Effector CD4-positive, alpha-beta T cell (primary cell): ENCODE measurements at regions not wholly inside any gene's neighbourhood (a gene's known extent, or its start where the extent isn't known, plus 50 kb on each side); places are given as distances from the start of the nearest gene placed in this dataset.

ENCODE experiments used
- DNase-seq: peaks from one replicate; pipeline ENCODE4 v3.0.0-alpha.2; 2020

DNA sequence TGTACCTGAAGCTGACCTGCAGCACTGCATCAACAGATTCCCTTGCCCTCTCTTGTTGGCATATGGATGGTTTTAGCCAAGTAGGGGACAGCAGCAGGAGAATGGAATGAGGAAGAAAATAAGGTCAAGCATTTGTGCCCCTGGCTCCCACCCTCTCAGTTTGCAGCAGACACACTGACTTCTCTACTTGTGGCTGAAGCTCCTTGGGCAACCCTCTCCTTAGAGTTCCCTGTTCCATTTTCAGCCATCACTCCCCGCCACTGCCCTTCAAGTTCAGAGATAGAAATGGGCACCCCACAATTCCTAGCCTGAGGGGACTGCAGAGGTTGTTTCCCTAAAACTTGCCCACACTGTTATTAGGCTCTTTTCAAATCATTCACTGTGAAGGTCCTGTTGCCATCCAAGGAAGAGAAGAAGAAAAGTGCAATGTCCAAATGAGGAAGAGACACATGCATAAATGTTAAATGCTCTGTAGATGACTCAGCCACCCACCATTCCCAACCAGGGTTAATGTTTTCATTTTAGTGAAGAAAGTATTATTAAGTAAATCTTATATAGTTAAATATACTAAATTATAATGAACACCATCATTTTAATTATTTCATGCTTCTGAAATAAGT, 295.9 kb upstream of the UBE2E2 start:
- DNase-seq: no peak

GRCh38 chr3:22907796-22908195, 295.3 kb upstream of the UBE2E2 start:
- DNase-seq: no peak

GRCh38 chr3:22908989-22909507, 294.1 kb upstream of the UBE2E2 start:
- no peak for DNase-seq

GRCh38 chr3:22916933-22917332, 286.2 kb upstream of the UBE2E2 start:
- DNase-seq: no peak

DNA sequence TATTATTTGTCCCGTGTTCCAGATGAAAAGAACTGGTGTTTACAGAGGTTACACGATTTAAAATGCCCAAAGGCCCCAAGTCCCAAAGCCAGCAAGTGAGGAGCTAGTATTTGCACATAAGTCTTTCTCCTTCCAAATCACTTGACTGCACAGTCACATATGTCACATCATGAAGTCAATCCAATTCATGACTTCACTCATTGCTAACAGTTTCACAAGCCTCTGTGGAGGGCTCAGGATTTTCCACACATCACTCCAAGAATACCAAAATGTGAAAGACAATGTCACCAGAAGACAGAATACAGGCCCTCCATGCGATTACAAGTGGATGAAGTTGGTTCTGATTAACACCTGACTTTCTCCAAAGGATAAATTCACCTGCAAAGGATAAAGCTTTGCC, 283.1 kb upstream of the UBE2E2 start:
- DNase-seq: no peak

GRCh38 chr3:22922317-22922716, 280.8 kb upstream of the UBE2E2 start:
- DNase-seq: no peak

GRCh38 chr3:22923711-22924110, 279.4 kb upstream of the UBE2E2 start:
- no peak for DNase-seq

DNA sequence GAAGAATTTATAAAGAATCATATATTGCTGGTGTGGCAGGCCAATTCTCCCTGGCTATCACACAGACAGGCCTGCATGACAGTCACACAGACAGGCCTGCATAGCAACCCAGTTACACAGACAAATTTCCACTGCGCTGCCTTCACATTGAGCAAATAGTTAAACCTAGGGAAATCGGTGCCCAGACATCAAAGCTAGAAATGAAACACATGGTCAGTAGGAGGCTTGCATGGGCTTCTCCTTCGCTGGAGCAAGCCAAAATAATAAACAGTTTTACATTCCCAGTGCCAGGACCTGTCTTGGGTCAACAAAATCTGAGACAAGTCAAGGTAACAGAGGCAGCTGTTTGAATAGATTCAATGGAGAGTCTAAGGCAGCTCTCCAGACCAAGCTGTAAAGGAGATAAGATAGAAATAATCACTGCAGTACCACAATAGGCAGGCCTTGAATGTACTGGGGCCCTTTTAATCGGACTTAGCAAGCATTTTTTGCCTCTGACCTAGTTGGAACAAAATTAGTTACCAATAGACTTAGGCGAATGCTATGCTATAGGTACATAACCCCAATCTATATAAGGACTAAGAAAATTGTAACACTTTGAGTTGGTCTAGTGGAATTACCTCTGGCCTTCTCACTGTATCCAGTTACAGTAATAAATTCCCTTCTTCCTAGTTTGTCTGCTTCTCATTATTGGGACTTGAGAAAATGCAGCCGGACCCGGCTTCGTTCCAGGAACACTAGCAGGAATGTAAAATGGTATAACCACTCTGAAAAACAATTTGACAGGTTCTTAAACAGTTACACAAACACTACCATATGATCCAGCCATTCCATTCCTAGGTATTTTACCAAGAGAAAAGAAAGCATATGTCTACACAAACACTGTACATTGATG, 274.7 kb upstream of the UBE2E2 start:
- no peak for DNase-seq

GRCh38 chr3:22933051-22933840, 269.9 kb upstream of the UBE2E2 start:
- no peak for DNase-seq

DNA sequence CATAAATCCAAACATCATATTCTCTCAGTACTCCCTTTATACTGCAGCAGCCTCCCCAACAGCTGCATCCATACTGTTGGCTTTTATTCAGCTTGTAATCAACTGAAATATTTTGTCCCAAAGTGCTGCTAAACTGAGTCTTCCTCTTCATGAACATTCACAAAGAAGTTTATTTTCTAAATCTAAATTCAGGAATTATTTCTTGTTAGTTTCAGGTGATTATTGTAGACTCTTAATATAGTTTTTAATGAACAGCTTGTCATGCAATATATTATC, 269.3 kb upstream of the UBE2E2 start:
- DNase-seq: no peak

- DNase-seq: no peak
These were observed 268.1 kb upstream of the UBE2E2 start for GRCh38 chr3:22935040-22935439.

DNA sequence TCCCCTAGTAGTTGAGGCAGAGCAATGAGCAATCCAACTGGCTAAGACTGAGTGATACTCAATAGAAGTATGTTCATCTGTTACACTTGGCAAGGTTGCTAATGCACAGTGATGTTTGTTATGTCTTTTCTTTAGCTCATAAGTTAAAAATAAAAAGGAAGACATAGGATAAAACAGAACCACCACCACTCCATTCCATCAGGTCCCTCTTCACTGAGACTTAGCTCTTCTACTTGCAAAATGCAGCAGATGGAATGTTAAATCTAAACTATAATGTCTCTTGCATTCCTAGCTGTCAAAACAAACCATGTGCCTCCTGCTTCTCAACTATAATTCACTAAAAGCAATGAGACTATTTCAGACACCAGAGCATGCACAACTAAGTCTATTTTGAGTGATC, 265.6 kb upstream of the UBE2E2 start:
- DNase-seq: no peak

DNA sequence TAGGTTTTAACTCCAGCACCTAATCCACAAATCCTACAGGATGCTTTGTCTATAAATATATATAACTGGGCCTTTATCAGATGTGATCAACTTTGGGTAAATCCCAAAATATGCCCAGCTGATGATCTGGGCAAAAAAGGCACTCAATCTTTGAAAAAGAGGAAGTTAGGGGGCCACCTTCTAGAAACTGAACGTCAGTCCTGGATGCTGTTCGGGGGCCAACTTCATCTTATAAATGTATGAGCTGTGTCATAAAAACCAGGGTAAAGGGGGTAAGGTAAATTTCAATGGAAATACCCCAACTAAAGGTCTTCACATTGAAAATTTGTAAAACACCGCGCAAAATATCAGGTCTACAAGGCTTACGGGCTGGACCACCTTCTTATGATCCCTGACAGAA, 264.4 kb upstream of the UBE2E2 start:
- DNase-seq: no peak

DNA sequence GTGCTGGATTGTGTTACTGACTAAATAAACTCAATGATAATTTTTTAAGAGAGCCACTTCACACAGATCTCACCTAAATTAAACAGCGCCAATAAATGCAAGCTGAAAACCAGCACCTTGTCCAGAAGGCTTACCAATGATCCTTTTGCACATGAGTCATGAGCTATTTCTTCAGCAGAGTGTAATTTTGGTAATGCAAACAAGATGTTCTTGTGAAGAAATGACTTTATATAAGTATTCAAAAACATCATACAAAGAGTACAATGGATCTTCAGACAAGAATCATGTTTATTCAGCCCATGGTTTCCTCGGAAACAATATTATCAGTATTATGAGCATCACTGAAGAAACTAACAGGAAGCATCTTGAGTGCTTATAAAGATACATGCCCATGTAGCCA, 263.8 kb upstream of the UBE2E2 start:
- no peak for DNase-seq

GRCh38 chr3:22940285-22940684, 262.8 kb upstream of the UBE2E2 start:
- DNase-seq: no peak

DNA sequence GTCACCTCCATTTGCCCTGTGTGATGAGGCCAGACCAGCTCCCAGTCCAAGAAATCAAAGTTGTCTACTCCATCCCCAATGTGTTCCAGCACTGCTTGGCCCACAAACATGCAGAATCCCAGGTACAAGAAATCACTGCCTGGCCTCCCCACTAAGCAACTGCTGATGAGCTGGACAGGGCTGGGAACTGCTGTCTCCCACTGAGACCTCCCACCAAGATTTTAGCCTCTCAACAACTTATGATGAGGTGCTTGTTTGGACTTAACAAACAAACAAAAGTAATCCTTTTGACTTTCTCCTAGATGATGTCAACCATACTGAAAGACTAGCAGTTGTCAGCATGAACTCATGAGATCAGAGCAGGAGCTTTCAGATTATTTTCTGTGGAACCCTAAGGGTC, 260.1 kb upstream of the UBE2E2 start:
- no peak for DNase-seq

DNA sequence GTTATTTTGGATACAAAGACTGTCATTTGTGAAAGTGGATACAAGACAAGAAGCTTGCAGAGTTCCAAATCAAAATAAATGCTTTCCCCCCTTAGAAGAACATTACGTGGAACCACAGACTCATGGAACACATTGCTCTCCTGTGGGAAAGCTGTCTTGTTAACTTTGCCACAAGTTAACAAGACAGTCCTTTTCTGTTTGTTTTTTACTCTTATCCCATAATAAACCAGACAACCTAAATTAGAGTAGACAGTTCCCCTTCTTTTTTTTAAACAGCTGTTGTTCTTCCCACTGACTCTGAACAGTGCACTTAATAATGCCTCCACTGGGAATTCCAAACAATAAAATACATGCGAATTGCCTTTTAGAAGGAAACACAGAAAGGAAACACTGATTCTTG, 255.3 kb upstream of the UBE2E2 start:
- DNase-seq: no peak

- no peak for DNase-seq
These were observed 251.2 kb upstream of the UBE2E2 start for GRCh38 chr3:22951910-22952309.

DNA sequence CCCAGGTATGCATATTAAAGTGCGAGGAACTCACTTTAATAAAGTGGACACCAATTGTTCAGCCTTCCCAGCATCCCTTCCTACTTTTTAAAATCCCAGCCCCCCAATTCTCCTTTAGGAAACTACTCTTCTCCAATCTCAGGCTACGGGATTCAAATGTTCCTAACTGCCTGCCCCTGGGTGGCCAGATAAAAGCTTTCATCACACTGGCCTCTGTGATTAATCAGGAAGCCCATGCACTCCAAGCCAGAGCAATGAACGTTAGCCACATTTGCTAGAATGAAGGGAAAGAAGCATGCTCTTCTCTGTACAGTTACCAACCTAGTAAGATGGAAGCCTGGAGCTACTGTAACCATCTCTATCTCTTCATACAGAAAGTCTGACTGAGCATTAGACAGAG, 250.3 kb upstream of the UBE2E2 start:
- DNase-seq: no peak

DNA sequence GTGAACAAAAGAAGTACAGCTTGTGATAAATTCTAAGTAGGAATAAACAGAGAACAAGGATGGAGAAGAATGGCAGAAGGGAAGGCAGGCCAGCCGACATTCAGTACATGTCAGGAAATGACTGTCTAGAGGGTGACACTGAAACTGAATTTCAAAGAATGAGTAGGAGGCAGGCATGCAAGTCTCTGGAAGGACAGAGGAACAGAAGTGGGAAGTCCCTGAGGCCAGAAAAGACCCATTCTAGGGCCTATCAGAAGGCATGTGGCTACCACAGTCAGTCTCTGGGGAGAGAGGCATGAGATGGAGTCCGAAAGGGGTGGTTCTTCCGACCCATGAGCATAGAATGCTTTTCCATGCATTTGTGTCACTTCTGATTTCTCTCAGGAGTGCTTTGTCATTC, 243.5 kb upstream of the UBE2E2 start:
- no peak for DNase-seq

- no peak for DNase-seq
These were observed 242.8 kb upstream of the UBE2E2 start for GRCh38 chr3:22960105-22960984.

DNA sequence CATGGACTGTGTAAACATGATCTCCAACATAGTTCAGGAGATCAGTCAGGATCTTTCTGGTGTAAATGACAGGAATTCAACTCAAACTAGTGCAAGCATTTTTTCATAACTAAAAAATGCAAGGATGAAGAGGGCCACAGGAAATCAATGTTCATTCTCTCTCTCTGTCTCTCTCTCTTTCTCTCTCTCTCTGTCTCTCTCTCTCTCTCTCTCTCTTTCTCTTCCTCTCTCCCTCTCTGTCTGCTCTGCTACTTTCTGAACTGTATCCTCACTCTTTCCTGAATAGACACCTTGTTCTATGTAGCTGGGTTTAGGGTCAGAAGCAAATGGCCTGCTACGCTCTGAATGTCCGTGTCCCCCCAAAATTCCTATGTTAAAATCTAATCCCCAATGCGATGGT, 240.9 kb upstream of the UBE2E2 start:
- DNase-seq: no peak

DNA sequence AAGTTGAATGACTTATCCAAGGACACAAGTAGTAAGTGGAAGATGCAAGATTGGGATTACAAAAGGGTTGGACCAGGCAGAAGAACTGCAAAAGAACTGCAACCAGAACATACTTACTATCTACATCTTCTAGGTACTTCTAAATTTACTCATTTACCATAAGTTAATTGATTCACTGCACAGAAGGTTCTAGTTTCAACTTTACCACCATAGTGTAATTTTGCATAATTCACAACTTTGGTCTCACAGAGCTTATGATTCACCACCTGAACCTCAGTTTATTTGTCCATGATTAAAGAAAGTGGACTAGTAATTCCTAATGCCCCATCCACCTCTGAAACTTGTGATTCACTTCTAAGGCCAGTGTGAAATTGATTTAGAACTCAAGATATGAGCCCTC, 236.8 kb upstream of the UBE2E2 start:
- no peak for DNase-seq
